Uterus (tissue), 3 donors: ENCODE measurements at regions not wholly inside any gene's neighbourhood (a gene's known extent, or its start where the extent isn't known, plus 50 kb on each side); places are given as distances from the start of the nearest gene placed in this dataset.

ENCODE experiments used
- DNase-seq, 2 donors: peaks; one replicate each; pipeline ENCODE4 v3.0.0-alpha.2; 2019 to 2020
- H3K27ac ChIP-seq, 2 donors: fragments of 200-600 bp; sonication (generic); 1 replicate in 1 of 2; 2 replicates in 1 of 2; pipeline ENCODE4 v1.5.1; 2016 to 2018
- H3K27me3 ChIP-seq, 2 donors: fragments of 200-600 bp; sonication (generic); one replicate each; pipeline ENCODE4 v1.5.1; 2018 to 2019; ENCODE audit warnings: control low read depth in 1 of 2
- H3K36me3 ChIP-seq, 2 donors: fragments of 200-600 bp; sonication (generic); one replicate each; pipeline ENCODE4 v1.5.1; 2019; ENCODE audit warnings: control low read depth in 1 of 2
- H3K4me1 ChIP-seq, 2 donors: fragments of 200-600 bp; sonication (generic); one replicate each; pipeline ENCODE4 v1.5.1; 2018 to 2019; ENCODE audit warnings: control low read depth in 1 of 2
- H3K4me3 ChIP-seq, 2 donors: fragments of 200-600 bp; sonication (generic); 1 replicate in 1 of 2; 2 replicates in 1 of 2; pipeline ENCODE4 v1.5.1; 2018 to 2019; ENCODE audit warnings: mild to moderate bottlenecking in 1 of 2
- H3K9me3 ChIP-seq, 2 donors: fragments of 200-600 bp; sonication (generic); one replicate each; pipeline ENCODE4 v1.5.1; 2019; ENCODE audit warnings: control low read depth in 1 of 2
- CTCF ChIP-seq, 4 experiments: fragments of 200-600 bp in 2 of 4; fragments of 450-650 bp in 2 of 4; sonication (generic) in 2 of 4; IDR thresholded peaks; one replicate each; pipeline ENCODE4 v1.5.1; 2016 to 2019; ENCODE audit warnings: antibody characterized with exemption in 4 of 4, mild to moderate bottlenecking in 2 of 4, moderate library complexity in 1 of 4
- POLR2A ChIP-seq, 2 donors: fragments of 450-650 bp; IDR thresholded peaks; one replicate each; pipeline ENCODE4 v1.6.1; 2016; ENCODE audit warnings: antibody characterized with exemption in 2 of 2, mild to moderate bottlenecking in 1 of 2, moderate library complexity in 1 of 2
- intact Hi-C: fragments of 100-400 bp; cut with DNase I; formaldehyde crosslinking; loops from one replicate; pipeline ENCODE4 v1.15.1; 2023; ENCODE audit warnings: low total_unique reads
- donor health status: DM: yes; HTN: yes; CAD: no.

DNA sequence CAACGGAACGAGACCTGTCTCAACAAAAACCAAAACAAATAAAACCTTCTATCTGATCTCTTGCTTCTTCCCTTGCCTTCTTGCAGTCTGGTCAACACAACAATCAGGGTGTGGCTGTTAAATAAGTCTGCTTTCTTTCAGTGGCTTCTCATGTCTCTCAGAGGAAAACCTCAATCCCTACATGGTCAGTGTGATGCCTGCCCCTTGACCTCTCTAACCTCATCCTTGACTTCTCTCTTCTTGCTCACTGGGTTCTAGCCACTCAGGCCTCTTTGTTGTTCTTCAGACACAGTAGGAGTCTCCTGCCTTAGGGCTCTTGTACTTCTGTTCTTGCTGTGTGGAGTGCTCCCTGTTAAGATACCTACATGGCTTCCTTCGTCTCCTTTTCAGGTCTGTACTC, 220.4 kb downstream of the SDHAF3 start:
- Histone ChIP-seq H3K27ac (no peak overlapping the region), H3K4me3 (no peak overlapping the region), H3K9me3 (no peaks in the 10 kb centered on the region), H3K27me3 (no peaks in the 10 kb centered on the region), H3K36me3 (no peaks in the 10 kb centered on the region), H3K4me1 (no peaks in the 10 kb centered on the region)
- DNase-seq = no peak
- TF ChIP-seq POLR2A (IDR thresholded peaks at IDR 0.05) = no peak
- TF ChIP-seq CTCF (IDR thresholded peaks at IDR 0.05) = no peak
- intact Hi-C loops = no loop called here

DNA sequence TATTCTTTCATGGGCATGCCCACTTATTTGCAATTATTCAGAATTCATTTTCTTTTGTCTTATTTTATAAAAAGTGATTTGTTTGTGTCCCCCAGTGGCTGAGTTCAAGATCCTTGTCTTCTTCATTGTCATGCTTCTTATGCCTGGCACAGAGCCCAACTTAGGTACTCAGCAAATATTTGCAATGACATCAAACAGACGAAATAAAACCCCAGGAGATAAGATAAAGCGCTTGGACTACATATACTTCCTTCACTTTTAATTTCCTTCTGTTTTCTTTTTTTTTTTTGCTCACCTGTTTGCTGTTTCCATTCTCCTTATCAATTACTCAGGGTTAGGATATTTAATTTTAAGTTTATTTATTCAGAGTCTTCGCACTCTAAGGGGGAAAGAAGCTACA, 225.0 kb downstream of the SDHAF3 start:
- no peak for DNase-seq
- no peaks in the 10 kb centered on the region for H3K36me3 ChIP-seq
- H3K27me3 ChIP-seq = no peaks in the 10 kb centered on the region
- no peaks in the 10 kb centered on the region for H3K9me3 ChIP-seq
- no peaks in the 10 kb centered on the region for H3K4me1 ChIP-seq
- no peak overlapping the region for H3K27ac ChIP-seq
- intact Hi-C loops = no loop called here
- no peak for TF ChIP-seq POLR2A (IDR thresholded peaks at IDR 0.05)
- TF ChIP-seq CTCF (IDR thresholded peaks at IDR 0.05) = no peak
- no peak overlapping the region for H3K4me3 ChIP-seq

DNA sequence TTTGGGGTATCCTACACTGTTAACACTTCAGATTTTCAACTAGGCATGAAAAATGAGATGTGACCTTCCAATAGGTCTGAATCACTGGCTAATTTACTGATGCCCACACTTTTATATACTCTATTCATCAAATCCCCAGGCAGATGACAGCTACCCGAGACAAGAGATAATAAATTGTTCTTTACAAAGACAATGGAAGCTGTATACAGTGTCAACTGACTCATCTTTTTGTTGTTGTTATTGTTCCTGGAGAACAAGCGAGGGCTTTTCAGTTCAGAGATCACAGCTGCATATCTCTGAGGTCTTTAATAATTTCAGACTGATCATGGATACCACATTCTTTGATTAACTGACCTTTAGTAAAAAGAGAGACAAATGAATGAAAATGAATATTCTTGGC, 228.9 kb downstream of the SDHAF3 start:
- no peak for TF ChIP-seq POLR2A (IDR thresholded peaks at IDR 0.05)
- TF ChIP-seq CTCF (IDR thresholded peaks at IDR 0.05) = no peak
- DNase-seq = no peak
- Histone ChIP-seq H3K27ac (no peak overlapping the region), H3K4me1 (no peaks in the 10 kb centered on the region), H3K36me3 (no peaks in the 10 kb centered on the region), H3K4me3 (no peak overlapping the region), H3K27me3 (no peaks in the 10 kb centered on the region), H3K9me3 (no peaks in the 10 kb centered on the region)
- intact Hi-C loops = no loop called here

DNA sequence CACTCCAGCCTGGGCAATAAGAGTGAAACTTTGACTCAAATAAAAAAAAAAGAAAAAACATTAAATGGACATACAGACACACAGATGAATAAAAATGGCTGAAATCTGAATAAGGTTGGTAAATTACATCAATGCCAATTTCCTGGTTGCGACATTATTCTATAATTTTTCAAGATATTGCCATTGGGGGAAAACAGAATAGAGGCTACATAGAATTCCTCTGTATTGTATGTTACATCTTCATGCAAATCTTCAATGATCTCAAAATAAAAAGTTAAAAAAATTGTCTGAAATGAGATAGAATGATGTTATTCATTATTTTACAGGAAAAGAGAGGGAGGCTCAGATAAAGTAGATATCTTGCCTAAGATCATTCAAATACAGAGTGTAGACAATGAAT, 234.0 kb downstream of the SDHAF3 start:
- Histone ChIP-seq H3K27ac (no peak overlapping the region), H3K27me3 (no peaks in the 10 kb centered on the region), H3K4me3 (no peak overlapping the region), H3K9me3 (no peaks in the 10 kb centered on the region), H3K4me1 (no peaks in the 10 kb centered on the region), H3K36me3 (no peaks in the 10 kb centered on the region)
- TF ChIP-seq CTCF (IDR thresholded peaks at IDR 0.05) = no peak
- TF ChIP-seq POLR2A (IDR thresholded peaks at IDR 0.05) = no peak
- no peak for DNase-seq
- intact Hi-C loops = no loop called here

GRCh38 chr7:97357459-97357858, 240.0 kb downstream of the SDHAF3 start:
- H3K36me3 ChIP-seq = no peaks in the 10 kb centered on the region
- no peaks in the 10 kb centered on the region for H3K4me1 ChIP-seq
- no peaks in the 10 kb centered on the region for H3K9me3 ChIP-seq
- H3K27ac ChIP-seq = no peak overlapping the region
- H3K27me3 ChIP-seq = no peaks in the 10 kb centered on the region
- intact Hi-C loops = no loop called here
- DNase-seq = no peak
- no peak for TF ChIP-seq POLR2A (IDR thresholded peaks at IDR 0.05)
- TF ChIP-seq CTCF (IDR thresholded peaks at IDR 0.05) = no peak
- H3K4me3 ChIP-seq = no peak overlapping the region
